Gastrocnemius medialis (tissue), 4 donors: ENCODE measurements at regions not wholly inside any gene's neighbourhood (a gene's known extent, or its start where the extent isn't known, plus 50 kb on each side); places are given as distances from the start of the nearest gene placed in this dataset.

Experiments
- CTCF ChIP-seq, 5 experiments: fragments of 450-650 bp in 3 of 5; fragments of 200-600 bp in 2 of 5; sonication (generic) in 2 of 5; IDR thresholded peaks in 4 of 5; conservative IDR thresholded peaks in 1 of 5; 1 replicate in 4 of 5; 2 replicates in 1 of 5; pipeline ENCODE4 v1.5.1; 2016 to 2019; ENCODE audit warnings: antibody characterized with exemption in 5 of 5, mild to moderate bottlenecking in 3 of 5, moderate library complexity in 3 of 5
- POLR2A ChIP-seq, 2 donors: fragments of 450-650 bp; IDR thresholded peaks; one replicate each; pipeline ENCODE4 v1.6.1; 2017; ENCODE audit warnings: antibody characterized with exemption in 2 of 2, mild to moderate bottlenecking in 2 of 2, moderate library complexity in 2 of 2

GRCh38 chr9:108086624-108087023 is 597.1 kb upstream of the KLF4 start:
- no peak for TF ChIP-seq CTCF (IDR thresholded peaks at IDR 0.05 in 4 of 5, conservative IDR thresholded peaks at IDR 0.05 in 1 of 5)
- no peak for TF ChIP-seq POLR2A (IDR thresholded peaks at IDR 0.05)
